GOT3 (cell line): ENCODE measurements at regions not wholly inside any gene's neighbourhood (a gene's known extent, or its start where the extent isn't known, plus 50 kb on each side); places are given as distances from the start of the nearest gene placed in this dataset.

ENCODE experiments used
- DNase-seq: peaks from one replicate; lab custom pipeline; 2025; ENCODE audit warnings: mixed read lengths; lab: John Stamatoyannopoulos, UW

DNA sequence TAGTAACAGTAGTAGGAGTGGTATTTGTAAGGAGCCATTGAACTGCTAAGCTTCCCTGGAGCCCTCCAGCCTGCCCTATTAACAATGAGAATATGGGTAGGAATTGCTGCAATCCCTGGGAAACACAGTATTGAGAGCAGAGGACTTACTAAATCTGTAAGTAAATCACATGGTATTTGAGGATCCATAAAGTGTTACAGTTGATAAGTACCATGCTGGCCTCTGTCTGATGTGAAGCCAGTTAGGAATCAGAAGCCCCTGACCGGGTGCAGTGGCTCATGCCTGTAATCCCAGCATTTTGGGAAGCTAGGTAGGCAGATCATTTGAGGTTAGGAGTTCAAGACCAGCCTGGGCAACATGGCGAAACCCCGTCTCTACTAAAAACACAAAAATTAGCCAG lies 224.6 kb downstream of the C1D start:
- DNase-seq: no peak

DNA sequence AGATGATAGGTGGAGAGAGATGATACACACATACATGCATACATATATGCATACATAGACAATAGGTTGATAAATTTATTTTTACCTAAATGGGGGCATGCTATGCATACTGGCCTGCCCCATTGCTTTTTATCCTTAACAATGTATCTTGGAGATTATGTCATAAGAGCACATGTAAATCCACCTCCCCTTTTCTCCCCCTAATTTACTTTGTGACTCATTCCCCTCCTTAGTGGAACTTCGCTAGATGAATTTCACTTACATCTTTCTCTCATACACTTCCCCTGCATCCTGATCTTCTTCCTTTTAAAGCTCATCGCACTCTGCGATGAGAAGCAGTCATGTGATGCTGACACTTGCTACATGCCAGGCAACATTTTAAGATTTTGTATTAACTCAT lies 223.6 kb downstream of the C1D start:
- no peak for DNase-seq

DNA sequence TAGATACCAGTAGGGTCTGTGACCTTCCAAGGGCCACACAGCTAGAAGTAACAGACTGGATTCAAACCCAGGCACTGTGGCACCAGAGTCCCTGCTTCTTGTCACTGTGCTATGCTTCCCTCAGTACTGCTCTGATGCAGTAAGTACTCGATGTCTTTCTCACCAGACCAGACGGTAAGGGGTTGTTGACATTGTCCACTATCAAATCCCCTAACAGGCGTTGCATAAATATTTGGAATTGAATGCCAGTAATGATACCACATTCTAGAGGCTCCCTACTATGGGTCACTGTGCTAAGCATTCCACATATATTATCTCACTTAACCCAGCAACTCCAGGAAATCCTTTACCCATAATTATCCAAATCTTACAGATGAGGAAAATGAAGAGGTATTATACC lies 223.1 kb downstream of the C1D start:
- no peak for DNase-seq

DNA sequence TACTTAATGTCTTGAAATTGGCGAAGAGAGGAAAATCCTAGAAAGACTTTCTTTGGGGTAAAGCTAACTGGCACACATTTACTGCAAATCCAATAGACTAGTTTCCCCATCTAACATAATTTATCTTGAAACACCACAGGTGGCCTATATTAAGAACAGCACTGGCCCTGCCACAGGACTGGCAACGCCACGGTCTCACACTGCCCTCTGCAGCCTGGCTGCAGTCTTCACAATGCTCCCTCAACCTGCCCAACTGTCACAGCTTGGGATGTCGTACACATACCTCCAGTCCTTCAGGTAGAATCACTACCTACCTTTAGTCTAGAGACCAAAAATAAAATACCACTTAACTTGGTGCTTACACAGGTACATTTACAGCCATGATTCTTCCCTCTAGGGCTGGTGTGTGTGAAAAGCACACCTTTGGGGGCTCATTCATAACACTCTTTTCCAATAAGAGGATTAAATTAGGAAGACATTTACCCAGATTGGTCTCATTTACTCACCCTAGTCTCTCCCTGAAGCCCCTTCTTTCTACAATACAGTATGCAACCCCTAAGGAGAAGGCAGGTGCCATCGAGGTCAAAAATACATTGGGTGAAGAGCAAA lies 222.2 kb downstream of the C1D start:
- DNase-seq: no peak

DNA sequence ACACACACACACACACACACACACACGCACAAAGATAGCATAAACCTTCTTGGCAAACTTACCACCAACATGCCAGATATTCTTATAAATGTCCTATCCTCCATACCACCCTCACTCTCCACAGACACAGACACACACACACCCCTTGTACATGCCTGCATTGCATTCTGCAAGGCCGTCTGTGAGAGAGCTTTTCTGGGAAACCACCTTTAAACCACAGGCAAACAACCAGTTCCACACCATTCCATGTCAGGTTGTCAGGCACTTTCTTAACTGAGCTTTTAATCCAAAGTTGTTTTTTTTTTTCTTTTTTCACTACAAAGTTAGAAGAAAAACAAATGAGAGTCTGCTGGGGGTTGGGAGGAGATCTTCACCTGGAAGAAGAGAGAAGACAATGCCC lies 221.1 kb downstream of the C1D start:
- no peak for DNase-seq

DNA sequence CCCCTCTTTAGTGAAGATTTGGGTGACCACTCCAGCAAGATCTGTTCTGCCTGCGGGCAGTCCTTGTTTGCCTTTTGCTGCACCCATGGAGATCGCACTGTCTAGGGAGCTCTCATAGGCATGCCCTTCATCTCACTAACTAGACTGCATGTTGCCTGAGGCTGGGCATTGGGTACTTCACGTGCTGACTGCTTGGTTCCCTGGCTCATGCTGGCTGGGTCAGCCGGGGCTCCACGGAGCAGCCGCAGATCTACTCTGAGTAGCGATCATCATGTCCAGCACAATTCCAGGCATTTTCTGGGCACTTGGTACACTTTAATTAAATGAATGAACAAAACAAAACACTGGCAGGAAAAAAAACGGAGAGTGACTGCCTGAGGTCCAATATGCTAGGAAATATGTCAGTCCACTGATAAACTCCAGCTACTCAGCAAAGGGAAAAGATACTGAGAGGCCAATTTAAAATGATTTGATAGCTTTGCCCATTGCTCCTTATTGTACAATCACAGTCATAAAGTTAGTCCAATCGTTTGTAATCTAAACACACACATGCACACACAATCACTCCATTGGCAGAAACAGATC lies 220.3 kb downstream of the C1D start:
- DNase-seq: no peak

DNA sequence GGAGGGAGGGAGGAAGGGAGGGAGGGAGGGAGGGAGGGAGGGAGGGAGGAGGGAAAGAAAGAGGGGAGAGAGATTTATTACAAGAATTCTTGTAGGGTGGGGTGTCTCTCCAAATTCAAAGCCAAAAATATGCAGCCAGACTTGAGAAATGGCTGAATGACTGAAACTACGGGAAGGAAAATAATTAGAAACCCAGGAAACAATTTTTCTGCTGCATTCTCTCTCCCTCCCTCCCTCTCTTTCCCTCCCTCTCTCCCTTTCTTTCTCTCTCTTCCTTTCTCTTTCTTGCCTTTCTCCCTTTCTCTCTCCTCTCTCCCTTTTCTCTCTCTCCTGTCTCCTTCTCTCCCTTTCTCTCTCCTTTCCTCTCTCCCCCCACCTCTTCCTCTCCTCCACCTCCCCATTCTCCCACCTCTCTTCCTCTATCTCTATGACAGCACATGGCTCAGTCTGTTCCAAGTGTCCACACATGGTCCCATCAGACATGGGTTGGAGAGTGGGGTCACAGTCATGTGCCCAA lies 218.7 kb downstream of the C1D start:
- no peak for DNase-seq

DNA sequence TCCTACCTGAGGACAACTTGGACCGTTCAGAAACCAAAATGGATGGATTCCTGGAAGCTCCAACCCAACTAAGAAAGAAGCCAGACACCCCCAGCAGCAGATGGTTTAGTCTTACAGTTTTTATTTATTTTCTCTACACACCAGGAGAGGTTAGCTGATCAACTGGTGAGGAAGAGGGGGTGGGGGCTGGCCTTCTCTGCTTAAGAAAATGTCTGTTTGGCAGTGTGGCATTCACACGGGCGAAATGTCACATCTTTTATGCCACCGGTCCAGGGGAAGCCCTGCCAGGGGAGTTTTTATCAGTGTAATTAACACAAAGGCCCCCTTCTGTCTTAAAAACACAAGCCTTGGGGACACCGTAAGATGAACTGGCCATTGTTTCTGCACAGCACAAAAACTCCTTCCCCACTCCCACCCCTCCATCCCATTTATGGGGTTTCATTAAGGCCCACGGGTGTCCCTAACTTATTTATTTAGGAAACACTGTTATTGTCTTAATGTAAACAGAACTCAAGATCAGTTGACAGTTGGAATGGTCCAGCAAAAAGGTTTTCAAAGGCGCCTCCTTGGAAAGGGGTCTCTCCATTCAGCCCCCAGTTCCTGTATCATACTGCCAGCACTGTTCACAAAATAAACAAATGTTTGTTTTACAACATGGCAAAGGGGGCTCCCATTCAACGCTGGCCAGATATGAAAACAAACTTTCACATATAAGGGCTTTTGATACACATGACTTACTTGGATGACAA lies 217.0 kb downstream of the C1D start:
- no peak for DNase-seq

DNA sequence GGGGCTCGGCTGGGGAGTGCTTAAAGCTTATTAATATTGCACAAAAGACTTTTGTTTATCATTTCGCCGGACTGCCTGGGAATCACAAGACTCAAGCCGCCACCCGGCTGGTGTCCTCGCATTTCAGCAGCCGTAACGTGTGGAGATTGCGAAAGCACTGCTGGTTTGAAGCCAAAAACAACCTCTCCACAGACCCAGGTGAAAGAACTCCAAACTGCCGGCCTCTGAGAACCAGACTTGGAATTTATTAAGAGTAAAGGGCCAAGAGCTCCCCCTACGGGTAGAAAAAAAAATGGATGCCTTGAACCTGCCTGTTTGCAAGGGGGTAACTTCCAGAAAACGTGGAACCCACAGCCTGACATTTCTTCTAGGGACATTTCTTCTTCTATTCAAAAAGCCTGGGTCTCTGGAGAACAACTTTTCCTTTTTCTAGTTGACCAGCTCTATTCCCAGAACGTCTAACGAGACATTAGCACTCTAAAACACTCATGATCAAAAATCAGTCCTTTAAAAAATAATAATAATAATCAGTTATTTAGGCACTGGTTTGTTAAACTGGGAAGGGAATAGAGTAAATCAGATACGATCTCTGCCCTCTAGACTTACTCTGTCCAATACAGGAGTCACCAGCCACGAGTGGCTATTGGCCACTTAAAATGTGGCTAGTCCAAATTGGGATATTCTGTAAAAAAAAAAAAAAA lies 216.3 kb downstream of the C1D start:
- peak; percentile 3 for DNase-seq

DNA sequence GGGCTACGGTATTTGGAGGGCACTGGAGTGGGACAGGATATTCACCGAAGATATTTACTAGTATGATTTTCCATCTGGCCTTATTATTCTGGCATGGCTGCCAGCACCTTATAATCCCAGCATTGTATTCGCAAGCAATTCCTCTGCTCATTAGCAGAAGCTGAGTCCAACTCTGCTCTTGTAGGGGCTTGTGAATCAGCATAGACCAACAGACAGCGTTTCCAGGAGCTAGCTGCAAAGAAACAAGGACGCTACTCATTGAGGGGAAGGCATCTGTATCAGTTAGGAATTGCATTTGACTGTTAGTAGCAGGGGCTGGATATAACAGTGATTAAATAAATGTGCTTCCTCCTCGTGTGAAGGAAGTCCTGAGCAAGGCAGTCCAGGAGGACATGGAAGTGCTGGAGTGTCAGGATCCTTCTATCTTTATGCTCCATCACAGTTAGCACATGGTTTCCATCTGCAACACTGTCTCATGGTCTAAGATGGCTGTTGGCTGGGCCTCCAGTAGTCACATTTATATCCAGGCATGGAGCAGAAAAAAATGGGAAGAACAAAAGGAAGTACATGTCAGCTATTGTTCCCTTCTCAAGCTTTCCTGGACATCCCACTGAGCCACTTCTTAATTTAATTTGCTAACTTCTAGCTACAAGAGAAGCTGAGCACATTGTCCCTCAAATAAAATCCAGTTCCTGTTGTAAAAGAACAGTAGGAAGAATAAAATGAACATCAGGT lies 214.1 kb downstream of the C1D start:
- no peak for DNase-seq

DNA sequence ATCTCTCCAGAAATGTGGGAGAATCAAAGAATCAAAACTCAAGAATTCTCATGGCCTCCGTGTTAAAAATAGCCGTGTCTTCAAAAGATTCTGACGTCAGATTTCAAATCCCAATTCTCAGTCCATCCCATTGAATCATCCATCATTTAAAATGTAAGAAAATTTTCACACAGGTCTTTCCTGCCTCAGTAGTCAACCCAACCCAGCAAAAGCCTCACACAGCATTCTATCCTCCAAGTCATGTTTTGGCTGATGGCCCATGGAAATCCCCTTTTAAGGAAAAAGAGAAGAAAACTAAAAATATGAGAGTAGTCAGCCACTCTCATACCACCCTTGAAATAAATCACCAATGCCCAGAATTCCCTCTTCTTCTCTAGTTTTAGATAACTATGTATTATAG lies 211.8 kb downstream of the C1D start:
- no peak for DNase-seq

DNA sequence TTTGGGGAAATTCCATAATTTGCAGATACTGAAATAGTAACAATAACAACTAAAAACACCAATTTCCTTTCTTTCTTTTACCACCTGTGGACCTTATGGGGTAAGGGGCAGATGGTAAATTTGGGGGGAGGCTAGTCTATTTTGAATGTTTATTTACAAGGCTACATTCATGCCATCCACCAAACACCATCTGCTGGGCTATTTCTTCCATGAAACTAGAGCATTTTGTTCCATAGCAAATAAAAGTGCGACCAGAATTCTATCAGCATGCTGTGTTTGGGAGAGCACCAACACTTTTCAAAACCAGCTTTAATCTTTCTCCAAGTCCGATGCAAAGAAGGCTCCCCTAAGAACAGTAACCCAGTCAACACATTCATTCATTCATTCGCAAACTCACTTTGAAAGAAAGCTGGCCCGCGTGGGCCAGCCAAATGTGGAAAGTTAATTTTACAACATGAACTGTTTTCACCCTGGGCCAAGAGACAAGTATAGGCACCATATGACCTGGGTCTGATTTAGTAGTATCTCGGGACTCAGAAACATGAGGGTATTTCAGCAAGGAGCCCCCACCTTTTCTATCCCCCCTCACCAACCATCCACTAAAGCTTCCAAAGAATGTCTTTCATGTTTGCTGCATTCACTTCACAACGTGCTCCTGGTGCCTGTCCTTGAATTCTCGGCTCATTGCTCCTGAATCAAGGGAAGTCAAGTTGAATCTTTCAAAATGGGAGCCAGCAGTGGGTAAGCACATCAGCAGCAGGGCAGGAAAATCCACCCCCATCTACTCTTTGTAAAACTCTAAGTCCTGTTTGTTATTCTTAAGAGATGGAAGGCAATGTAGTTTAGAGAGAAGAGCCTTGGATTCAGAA lies 210.6 kb downstream of the C1D start:
- no peak for DNase-seq

DNA sequence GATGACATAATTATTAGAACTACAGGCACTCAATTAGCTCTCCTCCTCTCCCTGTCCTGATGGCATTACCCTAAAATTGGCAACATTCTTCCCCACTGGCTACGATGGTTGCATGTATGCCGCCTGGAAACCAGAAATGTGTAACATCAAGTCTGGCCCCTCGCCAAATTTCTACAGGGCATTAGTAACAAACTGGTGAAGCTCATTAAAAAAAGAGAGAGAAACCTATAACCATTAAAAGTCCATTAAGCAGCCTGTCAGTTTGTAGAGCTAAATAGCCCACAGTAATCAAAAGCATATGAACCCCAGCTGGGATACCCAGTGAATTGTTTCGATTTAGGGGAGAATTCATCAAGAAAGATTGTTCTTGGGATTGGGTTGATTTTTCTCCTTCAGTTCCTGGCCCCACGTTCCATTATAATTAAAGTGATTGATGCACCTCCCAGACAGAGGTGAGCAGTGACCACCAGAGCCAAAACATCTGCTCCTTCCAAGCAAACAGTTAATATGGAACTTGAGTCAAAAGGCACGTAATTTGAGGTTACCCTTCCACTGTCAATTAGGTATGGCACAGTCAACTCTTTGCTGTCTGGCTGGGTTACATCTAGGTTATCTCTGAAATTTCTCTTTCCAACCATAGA lies 208.6 kb downstream of the C1D start:
- DNase-seq: no peak

DNA sequence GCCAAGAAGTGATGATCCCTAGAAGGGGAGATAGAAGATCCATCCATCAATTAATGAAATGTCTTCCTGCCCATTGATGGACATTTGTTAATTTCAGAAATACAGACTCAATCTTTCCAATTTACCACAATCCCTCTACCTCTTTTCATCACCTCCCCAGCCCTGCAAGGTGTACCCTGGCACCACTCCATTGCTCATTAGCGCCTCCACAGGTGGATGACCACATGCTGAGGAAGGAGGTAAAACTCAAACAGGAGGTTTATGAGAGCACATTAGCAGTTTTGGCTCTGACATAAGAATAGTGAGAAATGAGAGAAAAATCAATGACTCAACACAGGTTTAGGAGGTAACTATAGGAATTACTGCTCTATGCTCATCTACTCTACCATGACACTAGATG lies 208.0 kb downstream of the C1D start:
- no peak for DNase-seq

DNA sequence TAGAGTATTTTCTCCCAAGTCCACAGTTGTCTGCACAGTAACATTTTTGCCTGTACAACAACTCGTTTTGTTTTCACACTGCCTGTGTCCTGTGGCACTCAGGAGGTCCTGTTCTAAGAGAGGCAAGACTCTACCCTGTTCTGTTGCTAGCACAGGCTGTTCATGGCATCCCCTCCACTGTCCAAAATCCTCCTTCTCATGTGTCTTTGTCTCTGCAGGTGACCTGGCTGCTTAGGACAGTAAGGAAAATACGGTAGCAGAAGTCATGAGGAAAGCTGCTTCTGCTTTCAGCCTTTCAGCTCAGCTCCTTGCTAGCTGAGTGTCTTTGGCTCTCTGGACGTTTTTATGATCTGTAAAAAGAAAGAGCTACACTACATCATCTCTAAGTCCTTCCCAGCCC lies 205.9 kb downstream of the C1D start:
- DNase-seq: no peak

DNA sequence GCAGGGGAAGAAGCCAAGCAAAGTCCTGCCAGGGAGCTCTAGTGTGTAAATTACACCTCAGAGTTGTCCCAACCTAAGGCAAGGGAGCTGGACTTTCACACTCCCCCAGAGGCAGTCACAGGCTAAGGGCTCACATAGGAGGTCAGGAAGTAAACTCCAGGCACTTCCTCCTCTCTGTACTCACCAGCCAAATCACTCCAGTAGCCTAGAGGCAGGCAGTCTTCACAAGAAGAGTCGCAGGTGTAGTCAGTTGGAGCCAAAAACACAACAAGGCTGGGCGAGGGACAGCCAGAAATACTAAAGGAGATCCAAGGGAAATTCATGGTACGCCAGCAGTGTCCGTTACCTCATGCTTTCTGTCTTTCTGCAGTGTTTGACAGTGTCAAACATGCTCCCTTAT lies 205.0 kb downstream of the C1D start:
- DNase-seq: no peak

DNA sequence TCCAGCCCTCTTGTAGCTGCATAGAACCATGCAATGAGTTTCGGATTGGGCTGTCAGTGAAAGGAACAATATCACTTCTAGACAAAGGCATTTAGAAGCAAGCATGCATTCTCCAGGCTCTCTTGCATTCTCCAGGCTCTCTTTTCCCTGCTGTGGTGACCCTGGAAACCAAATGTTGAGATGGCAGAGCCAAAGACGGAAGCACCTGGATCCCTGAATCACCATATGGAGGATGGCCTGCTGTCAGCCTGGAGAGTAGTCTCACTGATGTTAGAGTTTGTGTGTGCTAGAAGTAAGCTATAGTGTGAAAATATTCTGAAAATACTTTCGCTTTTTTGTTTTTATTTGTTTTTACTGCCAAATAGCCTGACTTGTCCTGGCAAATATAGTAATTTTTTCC lies 203.9 kb downstream of the C1D start:
- no peak for DNase-seq

DNA sequence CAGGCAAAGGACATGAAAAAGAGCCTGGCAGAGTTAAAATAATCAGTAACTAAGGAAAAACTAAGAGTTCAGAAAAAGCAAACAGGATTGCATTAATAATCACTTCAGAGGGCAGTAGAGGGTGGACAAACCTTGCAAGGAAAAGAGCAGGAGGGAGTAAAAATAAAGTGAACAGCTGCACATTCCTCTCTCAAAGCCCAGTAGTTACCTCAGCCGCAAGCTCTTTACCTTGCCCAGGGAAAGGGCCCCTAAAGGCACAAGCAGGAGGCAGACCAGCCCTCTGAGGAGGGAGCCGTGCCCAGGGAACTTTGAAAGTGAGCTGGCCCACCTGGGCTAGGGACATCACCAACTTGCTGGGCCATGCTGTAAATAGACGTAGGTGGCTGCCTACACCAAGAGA lies 196.9 kb downstream of the C1D start:
- no peak for DNase-seq

DNA sequence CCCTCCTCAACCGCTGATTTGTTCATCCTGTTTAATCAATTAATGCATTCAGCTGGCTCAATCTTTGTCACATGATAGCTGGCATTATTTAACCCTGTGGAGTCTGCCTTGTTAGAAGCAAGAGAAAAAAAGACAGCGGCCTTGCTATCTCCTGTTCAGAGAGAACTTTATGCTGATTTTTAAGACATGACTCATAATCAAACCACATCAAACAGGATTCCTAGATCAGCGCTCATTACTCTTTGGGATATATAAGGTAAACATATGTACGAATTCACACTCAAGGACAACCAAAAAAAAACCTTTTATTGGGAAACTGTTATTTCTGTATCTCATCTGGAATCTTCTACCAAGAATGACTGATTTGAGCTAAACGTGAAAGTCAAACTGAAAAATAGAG lies 195.1 kb downstream of the C1D start:
- DNase-seq: no peak

DNA sequence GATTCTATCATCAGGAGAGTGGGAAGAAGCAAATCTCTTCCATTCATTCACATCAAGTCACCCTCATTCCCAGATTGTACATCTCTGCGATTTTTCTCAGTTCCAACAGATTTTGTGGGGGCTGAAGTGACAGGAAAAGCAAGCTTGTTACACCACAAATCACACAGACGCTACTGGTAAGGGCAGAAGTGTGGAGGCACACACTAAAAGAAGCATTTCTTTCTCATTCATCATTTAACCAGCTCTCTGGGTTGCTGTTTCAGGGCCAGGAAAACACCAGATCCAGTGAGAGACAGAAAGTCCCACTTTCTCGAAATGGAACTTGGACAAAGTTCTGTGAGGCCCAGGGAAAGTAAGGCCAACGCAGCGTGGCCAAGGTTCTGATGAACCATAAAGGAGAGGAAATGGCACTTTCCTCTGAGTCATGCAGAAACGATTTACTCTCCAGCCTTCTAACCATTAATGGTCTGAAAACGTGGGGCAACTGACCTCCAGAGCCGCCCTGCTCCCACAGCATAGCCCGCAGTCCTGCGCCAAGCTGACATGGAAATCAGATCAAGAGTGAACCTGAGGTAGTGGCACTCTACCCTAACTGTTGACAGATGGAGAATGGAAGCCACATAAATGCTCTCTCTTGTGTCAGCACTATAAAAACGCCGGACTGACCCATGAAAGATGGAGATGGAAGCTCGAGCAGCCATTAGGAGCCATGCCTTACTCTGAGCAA lies 191.0 kb downstream of the C1D start:
- no peak for DNase-seq
